A549 (cell line): ENCODE measurements at regions not wholly inside any gene's neighbourhood (a gene's known extent, or its start where the extent isn't known, plus 50 kb on each side); places are given as distances from the start of the nearest gene placed in this dataset.

Experiments used
- CHD4 ChIP-seq: fragments of 200-600 bp; sonication (generic); IDR thresholded peaks from 2 replicates; pipeline ENCODE4 v1.6.1; 2016; ENCODE audit warnings: antibody characterized with exemption, mild to moderate bottlenecking, borderline replicate concordance
- EP300 ChIP-seq, 2 experiments: fragments of >200 bp; sonication (Bioruptor Twin); formaldehyde crosslinking; IDR thresholded peaks; 2 replicates in 1 of 2; 3 replicates in 1 of 2; pipeline ENCODE4 v1.6.1; 2016 to 2017
- ESRRA ChIP-seq: fragments of 150-350 bp; IDR thresholded peaks from 2 replicates; pipeline ENCODE4 v1.6.1; 2014; ENCODE audit warnings: mild to moderate bottlenecking, low read length, borderline replicate concordance
- FOXS1 ChIP-seq: fragments of 250-450 bp; sonication (Bioruptor Pico); IDR thresholded peaks from 2 replicates; pipeline ENCODE4 v1.5.0; 2020; ENCODE audit warnings: mild to moderate bottlenecking, moderate library complexity
- MYC ChIP-seq: IDR thresholded peaks from 2 replicates; pipeline ENCODE4 v1.6.1; 2012; ENCODE audit warnings: mild to moderate bottlenecking, inconsistent platforms, low read length, improper control_type of control experiment, borderline replicate concordance
- PBX3 ChIP-seq: IDR thresholded peaks from 2 replicates; pipeline ENCODE4 v1.6.1; 2012
- POLR2A ChIP-seq: IDR thresholded peaks from 2 replicates; pipeline ENCODE4 v1.6.1; 2012; ENCODE audit warnings: mild to moderate bottlenecking, low read length
- RAD21 ChIP-seq, 2 experiments: fragments of >200 bp in 1 of 2; sonication (Bioruptor Twin) in 1 of 2; formaldehyde crosslinking in 1 of 2; IDR thresholded peaks in 1 of 2; conservative IDR thresholded peaks in 1 of 2; 2 replicates in 1 of 2; 3 replicates in 1 of 2; pipeline ENCODE4 v1.6.1; 2012 to 2018; ENCODE audit warnings: inconsistent platforms in 1 of 2
- USF2 ChIP-seq: fragments of 450-650 bp; IDR thresholded peaks from 2 replicates; pipeline ENCODE4 v1.6.1; 2014; ENCODE audit warnings: antibody characterized with exemption
- ZSCAN20 ChIP-seq: fragments of 250-450 bp; sonication (Bioruptor Pico); IDR thresholded peaks from 2 replicates; pipeline ENCODE4 v1.8.0; 2022; ENCODE audit warnings: mild to moderate bottlenecking, moderate library complexity
- TF ChIP-seq, protein P1 (sequence below): fragments of >200 bp; sonication (Bioruptor Twin); formaldehyde crosslinking; IDR thresholded peaks from 3 replicates; pipeline ENCODE4 v1.5.1; 2016
- TF ChIP-seq, protein P2 (sequence below): IDR thresholded peaks from 2 replicates; pipeline ENCODE4 v1.6.1; 2012

DNA sequence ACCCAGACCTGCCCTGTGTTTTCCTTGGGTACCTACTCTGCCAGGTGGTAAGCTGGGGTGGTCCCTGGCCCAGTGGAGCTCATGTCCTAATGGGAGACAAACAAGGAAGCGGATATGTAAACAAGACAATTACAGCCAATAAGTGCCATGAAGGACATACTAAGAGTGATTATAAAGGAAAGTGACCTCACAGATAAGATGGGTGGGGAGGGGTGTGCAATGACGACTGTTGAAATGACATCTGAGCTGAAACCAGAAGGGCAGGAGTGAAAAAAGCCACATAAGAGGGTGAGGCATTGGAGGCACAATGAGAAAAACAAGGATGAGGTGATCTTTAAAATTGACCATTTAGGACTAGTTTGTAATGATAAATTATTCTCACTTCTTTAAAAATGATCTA is 336.2 kb upstream of the IL12A start:
- TF ChIP-seq, protein P1, sequence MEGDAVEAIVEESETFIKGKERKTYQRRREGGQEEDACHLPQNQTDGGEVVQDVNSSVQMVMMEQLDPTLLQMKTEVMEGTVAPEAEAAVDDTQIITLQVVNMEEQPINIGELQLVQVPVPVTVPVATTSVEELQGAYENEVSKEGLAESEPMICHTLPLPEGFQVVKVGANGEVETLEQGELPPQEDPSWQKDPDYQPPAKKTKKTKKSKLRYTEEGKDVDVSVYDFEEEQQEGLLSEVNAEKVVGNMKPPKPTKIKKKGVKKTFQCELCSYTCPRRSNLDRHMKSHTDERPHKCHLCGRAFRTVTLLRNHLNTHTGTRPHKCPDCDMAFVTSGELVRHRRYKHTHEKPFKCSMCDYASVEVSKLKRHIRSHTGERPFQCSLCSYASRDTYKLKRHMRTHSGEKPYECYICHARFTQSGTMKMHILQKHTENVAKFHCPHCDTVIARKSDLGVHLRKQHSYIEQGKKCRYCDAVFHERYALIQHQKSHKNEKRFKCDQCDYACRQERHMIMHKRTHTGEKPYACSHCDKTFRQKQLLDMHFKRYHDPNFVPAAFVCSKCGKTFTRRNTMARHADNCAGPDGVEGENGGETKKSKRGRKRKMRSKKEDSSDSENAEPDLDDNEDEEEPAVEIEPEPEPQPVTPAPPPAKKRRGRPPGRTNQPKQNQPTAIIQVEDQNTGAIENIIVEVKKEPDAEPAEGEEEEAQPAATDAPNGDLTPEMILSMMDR = no peak
- no peak for TF ChIP-seq FOXS1 (CRISPR knock-in tag)
- TF ChIP-seq, protein P2, sequence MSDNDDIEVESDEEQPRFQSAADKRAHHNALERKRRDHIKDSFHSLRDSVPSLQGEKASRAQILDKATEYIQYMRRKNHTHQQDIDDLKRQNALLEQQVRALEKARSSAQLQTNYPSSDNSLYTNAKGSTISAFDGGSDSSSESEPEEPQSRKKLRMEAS = no peak
- TF ChIP-seq POLR2A = no peak
- TF ChIP-seq CHD4 = no peak
- TF ChIP-seq ESRRA = no peak
- TF ChIP-seq USF2 = no peak
- TF ChIP-seq EP300 (IDR thresholded peaks at IDR 0.05) = no peak
- TF ChIP-seq RAD21 (conservative IDR thresholded peaks at IDR 0.05 in 1 of 2, IDR thresholded peaks at IDR 0.05 in 1 of 2) = no peak
- TF ChIP-seq PBX3 = no peak
- TF ChIP-seq ZSCAN20 (CRISPR knock-in tag) = no peak
- TF ChIP-seq MYC = no peak
